GM23338 (cell line): ENCODE measurements at regions not wholly inside any gene's neighbourhood (a gene's known extent, or its start where the extent isn't known, plus 50 kb on each side); places are given as distances from the start of the nearest gene placed in this dataset.

Experiments used
- CTCF ChIP-seq, 2 experiments: fragments of 200-600 bp in 1 of 2; sonication (generic) in 1 of 2; conservative IDR thresholded peaks; 2 replicates each; pipeline versions ENCODE4 v1.5.1 to v1.6.1; 2016 to 2017; ENCODE audit warnings: antibody characterized with exemption in 2 of 2, low read depth in 2 of 2, mild to moderate bottlenecking in 2 of 2, moderate library complexity in 1 of 2
- ETS1 ChIP-seq: IDR thresholded peaks from 2 replicates; pipeline ENCODE4 v1.6.1; 2016; ENCODE audit warnings: antibody characterized with exemption
- EZH2phosphoT487 ChIP-seq: fragments of 200-600 bp; sonication (generic); IDR thresholded peaks from one replicate; pipeline ENCODE4 v1.8.1; 2018; ENCODE audit warnings: antibody characterized with exemption; ENCODE audit not compliant: unreplicated experiment

- TF ChIP-seq CTCF (conservative IDR thresholded peaks at IDR 0.05; ENCODE audit: low read depth in 2 of 2), result no peak
- no peak for TF ChIP-seq EZH2phosphoT487
- no peak for TF ChIP-seq ETS1
These were observed 133.0 kb upstream of the RASGEF1B start for GRCh38 chr4:81604683-81605218.
